Mesendoderm (in vitro differentiated cells): ENCODE measurements at regions not wholly inside any gene's neighbourhood (a gene's known extent, or its start where the extent isn't known, plus 50 kb on each side); places are given as distances from the start of the nearest gene placed in this dataset.
A peak's percentile ranks its signal among the peaks of the same experiment; 100 is the strongest.
"Not testable (repeated sequence)": the region's sequence is repeated elsewhere in the genome, so short reads cannot be mapped to it uniquely, and the experiment has no call there.

Source experiments
- DNase-seq: peaks from one replicate; pipeline ENCODE4 v3.0.0; 2013
- H2AK5ac ChIP-seq: 2 replicates; pipeline ENCODE4 v1.6.1; 2013; ENCODE audit warnings: low read length, inconsistent platforms
- H2BK120ac ChIP-seq: 2 replicates; pipeline ENCODE4 v1.6.1; 2013; ENCODE audit warnings: low read depth, mild to moderate bottlenecking, low read length, moderate library complexity, mixed read lengths
- H2BK15ac ChIP-seq: replicated peaks from 2 replicates; pipeline ENCODE4 v1.6.1; 2013; ENCODE audit warnings: low read depth, mild to moderate bottlenecking, moderate library complexity
- H2BK5ac ChIP-seq: 2 replicates; pipeline ENCODE4 v1.6.1; 2013; ENCODE audit warnings: low read length, inconsistent platforms
- H3K18ac ChIP-seq: 2 replicates; pipeline ENCODE4 v1.6.1; 2013; ENCODE audit warnings: mild to moderate bottlenecking, low read length, mixed read lengths
- H3K23ac ChIP-seq: one replicate; pipeline ENCODE4 v1.6.1; 2013; ENCODE audit warnings: low read length
- H3K27ac ChIP-seq: 2 replicates; pipeline ENCODE4 v1.5.1; 2013; ENCODE audit warnings: low read depth, mild to moderate bottlenecking, inconsistent platforms, low read length, moderate library complexity
- H3K27me3 ChIP-seq: 2 replicates; pipeline ENCODE4 v1.6.1; 2013; ENCODE audit warnings: low read length, control low read depth, mild to moderate bottlenecking, inconsistent platforms; ENCODE audit not compliant: insufficient read depth, poor library complexity
- H3K36me3 ChIP-seq: 2 replicates; pipeline ENCODE4 v1.6.1; 2013; ENCODE audit warnings: low read length, inconsistent platforms; ENCODE audit not compliant: control insufficient read depth, insufficient read depth
- H3K4ac ChIP-seq: one replicate; pipeline ENCODE4 v1.6.1; 2013; ENCODE audit warnings: low read depth, mild to moderate bottlenecking, low read length, moderate library complexity
- H3K4me1 ChIP-seq: 2 replicates; pipeline ENCODE4 v1.6.1; 2013; ENCODE audit warnings: low read depth, low read length, inconsistent platforms; ENCODE audit not compliant: control insufficient read depth
- H3K4me2 ChIP-seq: 2 replicates; pipeline ENCODE4 v1.6.1; 2013; ENCODE audit warnings: low read length
- H3K4me3 ChIP-seq: 2 replicates; pipeline ENCODE4 v1.5.1; 2013; ENCODE audit warnings: mild to moderate bottlenecking, low read length
- H3K56ac ChIP-seq: one replicate; pipeline ENCODE4 v1.6.1; 2013; ENCODE audit warnings: low read length
- H3K79me1 ChIP-seq: 2 replicates; pipeline ENCODE4 v1.6.1; 2013; ENCODE audit warnings: low read length, inconsistent platforms
- H3K79me2 ChIP-seq: 2 replicates; pipeline ENCODE4 v1.6.1; 2013; ENCODE audit warnings: mild to moderate bottlenecking, low read length; ENCODE audit not compliant: control insufficient read depth, insufficient read depth
- H3K9ac ChIP-seq: 2 replicates; pipeline ENCODE4 v1.6.1; 2013; ENCODE audit warnings: low read length, inconsistent platforms
- H4K5ac ChIP-seq: one replicate; pipeline ENCODE4 v1.6.1; 2013; ENCODE audit warnings: low read length
- H4K8ac ChIP-seq: one replicate; pipeline ENCODE4 v1.6.1; 2013; ENCODE audit warnings: low read depth, mild to moderate bottlenecking, control low read depth, low read length, moderate library complexity
- WGBS: extraction: QIAGEN DNeasy Blood & Tissue Kit; methylation state at CpG from one replicate; pipeline ENCODE4 v1.1.7; 2013; ENCODE audit warnings: low lambda C conversion rate, missing lambda C conversion rate; ENCODE audit not compliant: insufficient coverage; ENCODE audit errors: extremely low coverage; 5-methylcytosine and 5-hydroxymethylcytosine counted together

GRCh38 chrX:104391906-104392305, 137.2 kb upstream of the ESX1 start:
- Histone ChIP-seq H3K79me1 (no peaks in the 10 kb centered on the region), H3K4me3 (no peak overlapping the region), H3K36me3 (no peaks in the 10 kb centered on the region), H3K27me3 (no peaks in the 10 kb centered on the region), H3K9ac (no peak overlapping the region), H2BK120ac (no peak overlapping the region), H2BK5ac (no peak overlapping the region), H2AK5ac (no peak overlapping the region), H2BK15ac (no peak overlapping the region), H3K4me2 (no peak overlapping the region), H4K8ac (no peak overlapping the region), H3K4me1 (no peaks in the 10 kb centered on the region), H3K4ac (no peak overlapping the region), H4K5ac (no peak overlapping the region), H3K56ac (no peak overlapping the region), H3K23ac (no peak overlapping the region), H3K27ac (no peak overlapping the region), H3K18ac (no peak overlapping the region), H3K79me2 (no peaks in the 10 kb centered on the region)
- DNase-seq: no peak
- WGBS: no CpG with 5 or more reads among the region's 4 CpGs

- H2BK120ac ChIP-seq: no peak overlapping the region
- H3K23ac ChIP-seq: no peak overlapping the region
- no peak overlapping the region for H3K4ac ChIP-seq
- no peaks in the 10 kb centered on the region for H3K36me3 ChIP-seq
- H3K18ac ChIP-seq: no peak overlapping the region
- no peak for DNase-seq
- no peak overlapping the region for H4K8ac ChIP-seq
- H3K79me1 ChIP-seq: no peaks in the 10 kb centered on the region
- H3K4me1 ChIP-seq: no peaks in the 10 kb centered on the region
- no peaks in the 10 kb centered on the region for H3K79me2 ChIP-seq
- H3K27ac ChIP-seq: no peak overlapping the region
- no peak overlapping the region for H2BK5ac ChIP-seq
- no peak overlapping the region for H2AK5ac ChIP-seq
- H3K4me2 ChIP-seq: no peak overlapping the region
- H3K4me3 ChIP-seq: no peak overlapping the region
- H4K5ac ChIP-seq: no peak overlapping the region
- no CpG with 5 or more reads among the region's 2 CpGs for WGBS
- no peak overlapping the region for H3K56ac ChIP-seq
- no peak overlapping the region for H3K9ac ChIP-seq
- H2BK15ac ChIP-seq: no peak overlapping the region
- no peaks in the 10 kb centered on the region for H3K27me3 ChIP-seq
Observed at GRCh38 chrX:104376937-104377336, 122.2 kb upstream of the ESX1 start.

DNA sequence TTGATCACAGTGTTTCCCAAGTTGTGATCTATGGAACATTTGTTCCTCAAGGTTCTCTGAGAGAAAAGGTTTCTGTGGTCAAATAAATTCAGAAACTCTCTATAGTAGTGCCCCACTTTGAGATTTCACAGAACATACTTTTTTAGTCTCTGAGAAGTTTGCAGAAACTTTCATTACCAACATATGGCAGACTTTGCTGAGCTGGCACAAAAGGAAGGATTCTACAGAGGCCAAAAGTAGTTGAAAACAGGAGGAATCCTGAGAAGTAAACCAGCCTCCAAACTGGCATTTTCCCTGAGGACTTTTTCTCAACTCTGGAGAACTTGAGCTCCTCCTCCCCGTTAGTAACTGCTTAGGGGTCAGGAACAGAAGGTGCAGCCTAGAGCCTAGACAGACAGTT, 117.8 kb upstream of the ESX1 start:
- no peak overlapping the region for H3K9ac ChIP-seq
- H3K4me2 ChIP-seq: no peak overlapping the region
- no CpG with 5 or more reads among the region's 1 CpG for WGBS
- no peaks in the 10 kb centered on the region for H3K4me1 ChIP-seq
- H2BK120ac ChIP-seq: no peak overlapping the region
- no peak for DNase-seq
- H3K27ac ChIP-seq: no peak overlapping the region
- no peaks in the 10 kb centered on the region for H3K79me1 ChIP-seq
- no peak overlapping the region for H4K5ac ChIP-seq
- H3K23ac ChIP-seq: no peak overlapping the region
- no peaks in the 10 kb centered on the region for H3K79me2 ChIP-seq
- H3K27me3 ChIP-seq: no peaks in the 10 kb centered on the region
- no peak overlapping the region for H3K4ac ChIP-seq
- H3K36me3 ChIP-seq: no peaks in the 10 kb centered on the region
- H3K4me3 ChIP-seq: no peak overlapping the region
- H2BK15ac ChIP-seq: no peak overlapping the region
- H2BK5ac ChIP-seq: no peak overlapping the region
- no peak overlapping the region for H3K18ac ChIP-seq
- no peak overlapping the region for H4K8ac ChIP-seq
- H2AK5ac ChIP-seq: no peak overlapping the region
- no peak overlapping the region for H3K56ac ChIP-seq

DNA sequence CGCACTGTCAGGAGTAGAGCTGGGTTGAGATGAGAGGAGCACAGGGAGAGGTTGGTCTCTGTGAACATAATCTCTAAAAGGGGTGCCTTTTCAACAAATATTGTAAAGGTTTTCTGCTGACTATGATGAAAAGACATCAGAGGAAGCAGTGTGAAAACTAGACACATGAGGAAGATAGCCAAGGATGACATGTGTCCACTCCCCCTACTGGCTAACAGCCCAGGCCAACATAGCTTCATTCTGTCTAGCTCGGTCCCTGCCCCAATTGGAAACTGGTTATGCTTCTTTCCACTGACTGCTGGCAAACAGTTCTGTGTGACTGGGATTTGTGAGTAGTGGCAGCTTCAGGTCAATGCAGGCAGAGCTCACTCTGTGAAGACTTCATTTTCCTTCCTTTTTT, 115.4 kb upstream of the ESX1 start:
- peak; percentile 63 for DNase-seq
- Histone ChIP-seq H4K5ac (no peak overlapping the region), H3K4me1 (no peaks in the 10 kb centered on the region), H3K27ac (no peak overlapping the region), H3K27me3 (no peaks in the 10 kb centered on the region), H3K36me3 (no peaks in the 10 kb centered on the region), H3K4ac (no peak overlapping the region), H2AK5ac (no peak overlapping the region), H3K23ac (no peak overlapping the region), H3K18ac (no peak overlapping the region), H3K79me2 (no peaks in the 10 kb centered on the region), H2BK5ac (no peak overlapping the region), H2BK15ac (no peak overlapping the region), H3K56ac (no peak overlapping the region), H3K9ac (no peak overlapping the region), H3K79me1 (no peaks in the 10 kb centered on the region), H3K4me2 (no peak overlapping the region), H3K4me3 (no peak overlapping the region), H4K8ac (no peak overlapping the region), H2BK120ac (no peak overlapping the region)
- no CpG with 5 or more reads among the region's 2 CpGs for WGBS

DNA sequence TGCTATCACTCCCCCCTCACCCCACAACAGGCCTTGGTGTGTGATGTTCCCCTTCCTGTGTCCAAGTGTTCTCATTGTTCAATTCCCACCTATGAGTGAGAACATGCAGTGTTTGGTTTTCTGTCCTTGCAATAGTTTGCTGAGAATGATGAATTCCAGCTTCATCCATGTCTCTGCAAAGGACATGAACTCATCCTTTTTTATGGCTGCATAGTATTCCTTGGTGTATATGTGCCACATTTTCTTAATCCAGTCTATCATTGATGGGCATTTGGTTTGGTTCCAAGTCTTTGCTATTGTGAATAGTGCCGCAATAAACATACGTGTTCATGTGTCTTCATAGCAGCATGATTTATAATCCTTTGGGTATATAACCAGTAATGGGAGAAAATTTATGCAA, 106.0 kb upstream of the ESX1 start:
- H3K4ac ChIP-seq, H3K79me1 ChIP-seq, H4K8ac ChIP-seq, H2AK5ac ChIP-seq, H3K56ac ChIP-seq, H3K4me1 ChIP-seq, H3K27ac ChIP-seq, H3K23ac ChIP-seq, H2BK15ac ChIP-seq, H3K18ac ChIP-seq, H3K27me3 ChIP-seq, H3K9ac ChIP-seq, H2BK120ac ChIP-seq, H2BK5ac ChIP-seq, H3K4me3 ChIP-seq, H3K36me3 ChIP-seq, H4K5ac ChIP-seq, DNase-seq, H3K79me2 ChIP-seq, H3K4me2 ChIP-seq: not testable (repeated sequence)
- WGBS: no CpG with 5 or more reads among the region's 2 CpGs

DNA sequence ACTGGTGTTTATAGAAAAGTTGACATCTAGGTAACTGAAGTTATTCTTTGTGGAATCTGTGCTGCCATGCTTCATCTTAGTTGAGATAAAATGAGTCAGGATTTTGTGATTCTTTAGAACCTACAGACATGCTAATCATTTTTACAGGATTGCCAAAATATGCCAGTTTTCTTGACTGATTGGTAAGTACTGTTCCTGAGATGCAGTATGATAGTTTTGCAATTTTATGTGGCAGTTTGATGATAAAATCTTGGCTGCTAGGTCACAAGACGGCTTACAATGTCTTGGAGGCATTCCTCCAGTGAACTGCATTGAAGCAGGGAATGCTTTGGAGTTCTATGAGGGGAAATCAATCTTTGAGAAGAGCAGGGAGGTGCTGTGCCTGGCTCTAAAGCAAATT, 104.4 kb upstream of the ESX1 start:
- no peak overlapping the region for H3K4me2 ChIP-seq
- no peak overlapping the region for H3K18ac ChIP-seq
- H2AK5ac ChIP-seq: no peak overlapping the region
- H3K4me3 ChIP-seq: no peak overlapping the region
- H3K27ac ChIP-seq: no peak overlapping the region
- H3K9ac ChIP-seq: no peak overlapping the region
- H2BK15ac ChIP-seq: no peak overlapping the region
- no peak overlapping the region for H2BK120ac ChIP-seq
- no peak overlapping the region for H3K4ac ChIP-seq
- H3K56ac ChIP-seq: no peak overlapping the region
- H3K23ac ChIP-seq: no peak overlapping the region
- no peak for DNase-seq
- no peak overlapping the region for H2BK5ac ChIP-seq
- no peaks in the 10 kb centered on the region for H3K4me1 ChIP-seq
- no peaks in the 10 kb centered on the region for H3K79me2 ChIP-seq
- no CpG with 5 or more reads among the region's 1 CpG for WGBS
- H3K79me1 ChIP-seq: no peaks in the 10 kb centered on the region
- no peak overlapping the region for H4K8ac ChIP-seq
- no peaks in the 10 kb centered on the region for H3K27me3 ChIP-seq
- no peaks in the 10 kb centered on the region for H3K36me3 ChIP-seq
- H4K5ac ChIP-seq: no peak overlapping the region
